Right lobe of liver (tissue), 4 donors: ENCODE measurements at regions not wholly inside any gene's neighbourhood (a gene's known extent, or its start where the extent isn't known, plus 50 kb on each side); places are given as distances from the start of the nearest gene placed in this dataset.

ENCODE experiments used
- CTCF ChIP-seq, 4 donors: fragments of 200-600 bp in 3 of 4; fragments of 450-650 bp in 1 of 4; IDR thresholded peaks; one replicate each; pipeline versions ENCODE4 v1.5.1 to v1.8.0; 2016 to 2022; ENCODE audit warnings: antibody characterized with exemption in 4 of 4, mild to moderate bottlenecking in 2 of 4
- POLR2A ChIP-seq: fragments of 450-650 bp; IDR thresholded peaks from one replicate; pipeline ENCODE4 v1.6.1; 2017; ENCODE audit warnings: antibody characterized with exemption, mild to moderate bottlenecking
- donor health status: DM: no; HTN: no; CAD: no.
- donor health status: DM: no; HTN: no; CAD: no.
- donor health status: DM: no; HTN: yes; CAD: no.

DNA sequence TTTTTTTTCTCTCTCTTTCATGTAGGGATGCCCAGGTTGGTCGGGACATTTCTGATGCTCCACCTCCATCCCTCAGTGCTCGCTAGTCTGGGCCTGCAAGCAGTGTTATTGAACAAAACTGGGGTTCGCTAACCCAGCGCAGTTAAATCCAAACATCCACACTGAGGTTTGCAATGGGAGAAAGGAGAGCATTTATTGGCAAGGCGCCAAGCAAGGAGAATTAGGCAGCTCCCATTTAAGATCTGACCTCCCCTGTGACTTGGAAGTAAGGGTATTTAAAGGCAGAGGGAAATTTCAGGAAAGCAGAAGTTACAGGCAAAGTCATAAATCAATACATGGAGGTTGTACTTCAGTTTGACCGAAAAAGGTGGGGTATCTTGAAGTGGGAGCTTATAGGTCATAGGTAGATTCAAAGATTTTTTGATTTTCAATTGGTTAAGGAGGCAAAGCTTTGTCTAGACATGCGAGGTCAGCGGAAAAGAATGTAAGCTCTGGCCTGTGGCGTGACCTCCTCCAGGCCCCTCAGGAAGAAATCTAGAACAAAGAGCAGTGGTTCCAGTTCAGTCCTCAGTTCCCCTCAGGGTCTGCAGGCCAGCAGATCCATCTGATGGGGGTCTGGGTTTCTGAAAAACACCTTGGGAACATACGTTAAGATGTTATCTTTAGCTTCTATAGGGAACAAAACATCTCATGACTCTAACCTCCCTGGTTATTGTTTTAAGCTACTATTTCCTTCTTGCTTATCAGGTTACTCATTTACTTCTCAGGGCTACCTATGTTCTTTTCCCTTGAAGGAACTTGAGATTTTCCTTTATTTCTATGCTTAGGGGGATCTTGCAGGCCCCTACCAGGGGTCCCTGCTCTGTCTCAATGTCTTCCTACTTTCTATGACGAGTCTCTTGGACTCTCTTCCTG lies 66.0 kb upstream of the KIF16B start:
- TF ChIP-seq CTCF (IDR thresholded peaks at IDR 0.05): no peak
- no peak for TF ChIP-seq POLR2A
